CD14-positive monocyte (primary cell): ENCODE measurements at regions not wholly inside any gene's neighbourhood (a gene's known extent, or its start where the extent isn't known, plus 50 kb on each side); places are given as distances from the start of the nearest gene placed in this dataset.

Source experiments
- DNase-seq, 3 donors: peaks; one replicate each; pipeline ENCODE4 v3.0.0-alpha.2; 2011 to 2022
- H2AFZ ChIP-seq: 2 replicates; pipeline ENCODE4 v1.6.0; 2012; ENCODE audit warnings: mild to moderate bottlenecking, low read depth, low read length, inconsistent platforms; ENCODE audit not compliant: insufficient read depth, poor library complexity, severe bottlenecking
- H3K27ac ChIP-seq, 2 donors: 1 replicate in 1 of 2; 2 replicates in 1 of 2; pipeline ENCODE4 v1.5.1; 2012 to 2013; ENCODE audit warnings: low read length in 2 of 2, control low read depth in 1 of 2, inconsistent platforms in 1 of 2, low read depth in 1 of 2, mild to moderate bottlenecking in 1 of 2
- H3K27me3 ChIP-seq, 2 donors: one replicate each; pipeline versions ENCODE4 v1.6.0 to v1.6.1; 2011 to 2013; ENCODE audit warnings: low read length in 2 of 2; ENCODE audit not compliant: control insufficient read depth in 2 of 2, insufficient read depth in 2 of 2
- H3K36me3 ChIP-seq, 2 donors: replicated peaks in 1 of 2; 1 replicate in 1 of 2; 2 replicates in 1 of 2; pipeline versions ENCODE4 v1.5.1 to v1.6.1; 2012 to 2013; ENCODE audit warnings: low read length in 2 of 2, control low read depth in 1 of 2, inconsistent platforms in 1 of 2, mild to moderate bottlenecking in 1 of 2; ENCODE audit not compliant: insufficient read depth in 2 of 2, control insufficient read depth in 1 of 2
- H3K4me1 ChIP-seq, 2 donors: 1 replicate in 1 of 2; 2 replicates in 1 of 2; pipeline versions ENCODE4 v1.5.1 to v1.6.1; 2012 to 2013; ENCODE audit warnings: low read length in 2 of 2, control low read depth in 1 of 2, inconsistent platforms in 1 of 2, mild to moderate bottlenecking in 1 of 2, moderate library complexity in 1 of 2; ENCODE audit not compliant: insufficient read depth in 2 of 2, control insufficient read depth in 1 of 2
- H3K4me2 ChIP-seq: replicated peaks from 2 replicates; pipeline ENCODE3; 2012; ENCODE audit warnings: low read length, moderate library complexity, mild to moderate bottlenecking; ENCODE audit not compliant: poor library complexity, severe bottlenecking; ENCODE audit errors: extremely low read depth
- H3K4me3 ChIP-seq, 3 experiments: fragments of 200-600 bp in 1 of 3; sonication (generic) in 1 of 3; replicated peaks in 1 of 3; 1 replicate in 2 of 3; 2 replicates in 1 of 3; pipeline ENCODE4 v1.5.1; 2011 to 2013; ENCODE audit warnings: low read length in 3 of 3, mild to moderate bottlenecking in 3 of 3, control low read depth in 2 of 3, low read depth in 2 of 3, inconsistent platforms in 1 of 3, moderate library complexity in 1 of 3
- H3K79me2 ChIP-seq: 2 replicates; pipeline ENCODE4 v1.6.0; 2012; ENCODE audit warnings: mild to moderate bottlenecking, control low read depth, inconsistent platforms, low read length, moderate library complexity; ENCODE audit not compliant: insufficient read depth
- H3K9ac ChIP-seq: 2 replicates; pipeline ENCODE4 v1.6.0; 2017; ENCODE audit warnings: low read length, mild to moderate bottlenecking; ENCODE audit not compliant: insufficient read depth, poor library complexity, severe bottlenecking
- H3K9me3 ChIP-seq, 2 donors: replicated peaks in 1 of 2; 1 replicate in 1 of 2; 2 replicates in 1 of 2; pipeline versions ENCODE4 v1.5.1 to v1.6.1; 2012 to 2013; ENCODE audit warnings: low read length in 2 of 2, control low read depth in 1 of 2; ENCODE audit not compliant: control insufficient read depth in 1 of 2, insufficient read depth in 1 of 2
- H4K20me1 ChIP-seq: 2 replicates; pipeline ENCODE4 v1.6.0; 2012; ENCODE audit warnings: mild to moderate bottlenecking, low read length, control low read depth, moderate library complexity; ENCODE audit not compliant: insufficient read depth
- H3K27ac Mint-ChIP-seq, 7 donors: one replicate each; pipeline ENCODE4 v1.8.0; 2020; ENCODE audit warnings: mild to moderate bottlenecking in 7 of 7, mixed read lengths in 7 of 7, moderate library complexity in 6 of 7, inconsistent platforms in 2 of 7
- H3K27me3 Mint-ChIP-seq, 3 donors: one replicate each; pipeline ENCODE4 v1.8.0; 2021 to 2022; ENCODE audit warnings: low read depth in 3 of 3, mild to moderate bottlenecking in 3 of 3, mixed read lengths in 3 of 3, moderate library complexity in 3 of 3, inconsistent platforms in 1 of 3
- H3K36me3 Mint-ChIP-seq, 2 donors: one replicate each; pipeline ENCODE4 v1.8.0; 2020; ENCODE audit warnings: mixed read lengths in 2 of 2, inconsistent platforms in 1 of 2, mild to moderate bottlenecking in 1 of 2
- H3K4me1 Mint-ChIP-seq: one replicate; pipeline ENCODE4 v1.8.0; 2020; ENCODE audit warnings: mild to moderate bottlenecking, mixed read lengths
- H3K4me3 Mint-ChIP-seq, 2 donors: one replicate each; pipeline ENCODE4 v1.8.0; 2020; ENCODE audit warnings: mild to moderate bottlenecking in 2 of 2, mixed read lengths in 2 of 2, moderate library complexity in 1 of 2
- H3K9me3 Mint-ChIP-seq, 7 donors: one replicate each; pipeline ENCODE4 v1.8.0; 2020 to 2022; ENCODE audit warnings: mixed read lengths in 7 of 7, mild to moderate bottlenecking in 6 of 7, moderate library complexity in 6 of 7, inconsistent platforms in 2 of 7
- WGBS: methylation state at CpG from one replicate; pipeline ENCODE4 v1.1.5; 2013; ENCODE audit warnings: missing lambda C conversion rate; ENCODE audit not compliant: insufficient coverage; 5-methylcytosine and 5-hydroxymethylcytosine counted together
- intact Hi-C, 2 donors: fragments of 100-400 bp; cut with micrococcal nuclease; formaldehyde crosslinking; loops; one replicate each; pipeline versions ENCODE4 v1.15.0 to v1.15.1; 2023
- TF ChIP-seq, protein P1 (sequence below): fragments of 200-600 bp; IDR thresholded peaks from one replicate; pipeline ENCODE4 v1.8.0; 2022; ENCODE audit warnings: antibody characterized with exemption, mild to moderate bottlenecking

DNA sequence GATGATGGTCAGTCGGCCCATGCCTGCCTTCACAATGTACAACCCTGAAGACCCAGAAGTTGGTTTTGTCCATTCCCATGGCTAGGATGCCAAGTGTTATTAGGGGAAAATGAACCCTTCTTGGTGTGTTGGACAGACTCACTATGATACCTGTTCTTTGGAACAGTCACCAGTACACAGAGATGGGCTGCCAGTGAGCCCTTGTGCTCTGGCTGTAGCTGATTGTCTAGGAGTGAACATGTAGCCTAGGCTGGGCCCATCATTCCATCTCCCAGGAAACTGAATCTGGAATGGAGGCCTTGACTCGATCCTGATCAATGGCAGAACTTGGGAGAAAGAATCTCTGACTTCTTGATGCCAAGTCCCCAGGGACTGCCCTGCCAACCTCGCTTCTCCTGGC, 188.9 kb downstream of the EVX1 start:
- peaks cover 0 to 7% of the 10 kb centered on the region in 2 donors for H3K4me1 ChIP-seq
- TF ChIP-seq, protein P1, sequence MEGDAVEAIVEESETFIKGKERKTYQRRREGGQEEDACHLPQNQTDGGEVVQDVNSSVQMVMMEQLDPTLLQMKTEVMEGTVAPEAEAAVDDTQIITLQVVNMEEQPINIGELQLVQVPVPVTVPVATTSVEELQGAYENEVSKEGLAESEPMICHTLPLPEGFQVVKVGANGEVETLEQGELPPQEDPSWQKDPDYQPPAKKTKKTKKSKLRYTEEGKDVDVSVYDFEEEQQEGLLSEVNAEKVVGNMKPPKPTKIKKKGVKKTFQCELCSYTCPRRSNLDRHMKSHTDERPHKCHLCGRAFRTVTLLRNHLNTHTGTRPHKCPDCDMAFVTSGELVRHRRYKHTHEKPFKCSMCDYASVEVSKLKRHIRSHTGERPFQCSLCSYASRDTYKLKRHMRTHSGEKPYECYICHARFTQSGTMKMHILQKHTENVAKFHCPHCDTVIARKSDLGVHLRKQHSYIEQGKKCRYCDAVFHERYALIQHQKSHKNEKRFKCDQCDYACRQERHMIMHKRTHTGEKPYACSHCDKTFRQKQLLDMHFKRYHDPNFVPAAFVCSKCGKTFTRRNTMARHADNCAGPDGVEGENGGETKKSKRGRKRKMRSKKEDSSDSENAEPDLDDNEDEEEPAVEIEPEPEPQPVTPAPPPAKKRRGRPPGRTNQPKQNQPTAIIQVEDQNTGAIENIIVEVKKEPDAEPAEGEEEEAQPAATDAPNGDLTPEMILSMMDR, result no peak
- no peak for DNase-seq
- Mint-ChIP-seq H3K36me3 (no peaks in the 10 kb centered on the region), H3K9me3 (peaks cover 0 to 1% (median 0%) of the 10 kb centered on the region in 7 donors), H3K4me1 (peaks cover 5% of the 10 kb centered on the region), H3K27ac (no peak overlapping the region), H3K4me3 (no peak overlapping the region), H3K27me3 (peaks cover 9 to 12% (median 11%) of the 10 kb centered on the region in 3 donors)
- no peak overlapping the region for H3K4me3 ChIP-seq
- H3K36me3 ChIP-seq, result no peaks in the 10 kb centered on the region
- intact Hi-C loops, result no loop called here
- H2AFZ ChIP-seq, result no peak overlapping the region
- H3K27me3 ChIP-seq, result peaks cover under 1 to 2% of the 10 kb centered on the region in 2 donors
- no peaks in the 10 kb centered on the region for H4K20me1 ChIP-seq
- H3K9me3 ChIP-seq, result no peaks in the 10 kb centered on the region
- H3K27ac ChIP-seq, result no peak overlapping the region
- no peaks in the 10 kb centered on the region for H3K79me2 ChIP-seq
- no peak overlapping the region for H3K9ac ChIP-seq
- 90% methylated on average over 3 of the region's 3 CpGs for WGBS
- H3K4me2 ChIP-seq, result no peak overlapping the region

DNA sequence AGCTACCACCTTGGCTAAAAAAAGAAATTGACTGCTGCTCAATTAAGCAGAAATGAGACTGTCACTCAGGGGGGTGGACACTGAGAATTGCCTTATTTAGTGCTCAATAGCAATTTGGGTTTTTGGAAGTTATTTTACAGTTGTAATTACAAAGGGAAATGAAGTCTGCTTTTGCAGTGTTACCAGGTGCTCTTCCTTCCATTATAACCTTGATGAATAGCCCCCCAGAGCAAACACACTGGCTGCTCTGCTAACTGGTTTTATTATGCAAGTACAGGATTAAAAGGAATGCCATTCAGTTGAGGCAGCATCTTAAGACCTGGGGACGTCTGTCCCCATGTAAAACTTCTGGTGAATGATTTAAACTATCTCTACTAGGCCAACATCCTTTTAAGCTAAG, 191.0 kb downstream of the EVX1 start:
- H3K79me2 ChIP-seq, result no peaks in the 10 kb centered on the region
- Mint-ChIP-seq H3K27ac (no peak overlapping the region), H3K27me3 (peaks cover 5 to 9% (median 7%) of the 10 kb centered on the region in 3 donors), H3K9me3 (peaks cover 0 to 1% (median 0%) of the 10 kb centered on the region in 7 donors), H3K36me3 (no peaks in the 10 kb centered on the region), H3K4me3 (no peak overlapping the region), H3K4me1 (peaks cover 5% of the 10 kb centered on the region)
- H3K4me1 ChIP-seq, result peaks cover 0 to 7% of the 10 kb centered on the region in 2 donors
- no peak overlapping the region for H3K4me2 ChIP-seq
- no peak overlapping the region for H2AFZ ChIP-seq
- H4K20me1 ChIP-seq, result no peaks in the 10 kb centered on the region
- H3K36me3 ChIP-seq, result no peaks in the 10 kb centered on the region
- no peak for DNase-seq
- H3K27ac ChIP-seq, result no peak overlapping the region
- peaks cover 0 to 2% of the 10 kb centered on the region in 2 donors for H3K27me3 ChIP-seq
- intact Hi-C loops, result no loop called here
- whole genome bisulfite sequencing, result no CpG with 5 or more reads among the region's 1 CpG
- H3K9ac ChIP-seq, result no peak overlapping the region
- H3K9me3 ChIP-seq, result no peaks in the 10 kb centered on the region
- TF ChIP-seq, protein P1, result no peak
- no peak overlapping the region for H3K4me3 ChIP-seq
